ENCODE measurements at regions not wholly inside any gene's neighbourhood (a gene's known extent, or its start where the extent isn't known, plus 50 kb on each side); places are given as distances from the start of the nearest gene placed in this dataset.

DNA sequence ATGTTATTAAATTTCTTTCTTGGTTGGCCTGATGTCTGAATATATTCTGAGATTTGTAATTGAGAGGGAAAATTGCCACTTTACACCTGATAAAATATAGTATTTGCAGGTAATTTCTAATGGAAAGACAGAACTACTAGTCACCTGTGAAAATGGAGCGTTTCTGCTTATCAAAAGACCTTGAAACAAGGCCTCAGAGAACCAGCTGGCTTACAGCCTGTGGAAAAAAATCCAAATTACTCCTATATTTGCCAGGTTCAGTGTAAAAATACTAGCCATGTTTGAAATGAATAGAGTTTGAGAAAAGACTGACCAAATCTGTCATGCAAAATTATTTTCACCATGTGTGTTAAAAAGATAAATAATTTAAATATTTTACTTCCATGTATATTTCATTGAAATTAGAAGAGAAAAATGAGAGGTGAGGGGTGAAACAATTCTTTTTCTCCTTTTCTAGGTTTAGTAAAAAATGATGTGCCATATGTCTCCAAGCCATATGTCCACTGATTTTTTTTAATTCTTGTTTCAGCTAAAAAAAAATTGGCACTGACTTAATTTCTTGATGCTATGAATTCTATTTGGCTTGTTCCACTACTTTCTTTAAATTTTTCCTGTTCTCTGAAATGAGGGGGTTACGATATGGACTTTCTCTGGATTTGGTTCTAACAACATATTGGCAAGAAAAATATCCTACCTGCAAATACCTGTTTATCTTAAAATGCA lies 464.9 kb downstream of the GRXCR1 start:
- no peak for TF ChIP-seq CCAR2 (IDR thresholded peaks at IDR 0.05; ENCODE audit: low read depth, low read length)
- TF ChIP-seq POLR2A (conservative IDR thresholded peaks at IDR 0.05) = no peak
- TF ChIP-seq, protein P1, sequence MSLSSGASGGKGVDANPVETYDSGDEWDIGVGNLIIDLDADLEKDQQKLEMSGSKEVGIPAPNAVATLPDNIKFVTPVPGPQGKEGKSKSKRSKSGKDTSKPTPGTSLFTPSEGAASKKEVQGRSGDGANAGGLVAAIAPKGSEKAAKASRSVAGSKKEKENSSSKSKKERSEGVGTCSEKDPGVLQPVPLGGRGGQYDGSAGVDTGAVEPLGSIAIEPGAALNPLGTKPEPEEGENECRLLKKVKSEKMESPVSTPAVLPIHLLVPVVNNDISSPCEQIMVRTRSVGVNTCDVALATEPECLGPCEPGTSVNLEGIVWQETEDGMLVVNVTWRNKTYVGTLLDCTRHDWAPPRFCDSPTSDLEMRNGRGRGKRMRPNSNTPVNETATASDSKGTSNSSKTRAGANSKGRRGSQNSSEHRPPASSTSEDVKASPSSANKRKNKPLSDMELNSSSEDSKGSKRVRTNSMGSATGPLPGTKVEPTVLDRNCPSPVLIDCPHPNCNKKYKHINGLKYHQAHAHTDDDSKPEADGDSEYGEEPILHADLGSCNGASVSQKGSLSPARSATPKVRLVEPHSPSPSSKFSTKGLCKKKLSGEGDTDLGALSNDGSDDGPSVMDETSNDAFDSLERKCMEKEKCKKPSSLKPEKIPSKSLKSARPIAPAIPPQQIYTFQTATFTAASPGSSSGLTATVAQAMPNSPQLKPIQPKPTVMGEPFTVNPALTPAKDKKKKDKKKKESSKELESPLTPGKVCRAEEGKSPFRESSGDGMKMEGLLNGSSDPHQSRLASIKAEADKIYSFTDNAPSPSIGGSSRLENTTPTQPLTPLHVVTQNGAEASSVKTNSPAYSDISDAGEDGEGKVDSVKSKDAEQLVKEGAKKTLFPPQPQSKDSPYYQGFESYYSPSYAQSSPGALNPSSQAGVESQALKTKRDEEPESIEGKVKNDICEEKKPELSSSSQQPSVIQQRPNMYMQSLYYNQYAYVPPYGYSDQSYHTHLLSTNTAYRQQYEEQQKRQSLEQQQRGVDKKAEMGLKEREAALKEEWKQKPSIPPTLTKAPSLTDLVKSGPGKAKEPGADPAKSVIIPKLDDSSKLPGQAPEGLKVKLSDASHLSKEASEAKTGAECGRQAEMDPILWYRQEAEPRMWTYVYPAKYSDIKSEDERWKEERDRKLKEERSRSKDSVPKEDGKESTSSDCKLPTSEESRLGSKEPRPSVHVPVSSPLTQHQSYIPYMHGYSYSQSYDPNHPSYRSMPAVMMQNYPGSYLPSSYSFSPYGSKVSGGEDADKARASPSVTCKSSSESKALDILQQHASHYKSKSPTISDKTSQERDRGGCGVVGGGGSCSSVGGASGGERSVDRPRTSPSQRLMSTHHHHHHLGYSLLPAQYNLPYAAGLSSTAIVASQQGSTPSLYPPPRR (CRISPR knock-in tag; IDR thresholded peaks at IDR 0.05; ENCODE audit: borderline replicate concordance) = no peak
- TF ChIP-seq, protein P2, sequence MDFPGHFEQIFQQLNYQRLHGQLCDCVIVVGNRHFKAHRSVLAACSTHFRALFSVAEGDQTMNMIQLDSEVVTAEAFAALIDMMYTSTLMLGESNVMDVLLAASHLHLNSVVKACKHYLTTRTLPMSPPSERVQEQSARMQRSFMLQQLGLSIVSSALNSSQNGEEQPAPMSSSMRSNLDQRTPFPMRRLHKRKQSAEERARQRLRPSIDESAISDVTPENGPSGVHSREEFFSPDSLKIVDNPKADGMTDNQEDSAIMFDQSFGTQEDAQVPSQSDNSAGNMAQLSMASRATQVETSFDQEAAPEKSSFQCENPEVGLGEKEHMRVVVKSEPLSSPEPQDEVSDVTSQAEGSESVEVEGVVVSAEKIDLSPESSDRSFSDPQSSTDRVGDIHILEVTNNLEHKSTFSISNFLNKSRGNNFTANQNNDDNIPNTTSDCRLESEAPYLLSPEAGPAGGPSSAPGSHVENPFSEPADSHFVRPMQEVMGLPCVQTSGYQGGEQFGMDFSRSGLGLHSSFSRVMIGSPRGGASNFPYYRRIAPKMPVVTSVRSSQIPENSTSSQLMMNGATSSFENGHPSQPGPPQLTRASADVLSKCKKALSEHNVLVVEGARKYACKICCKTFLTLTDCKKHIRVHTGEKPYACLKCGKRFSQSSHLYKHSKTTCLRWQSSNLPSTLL (IDR thresholded peaks at IDR 0.05) = no peak
- TF ChIP-seq, protein P3, sequence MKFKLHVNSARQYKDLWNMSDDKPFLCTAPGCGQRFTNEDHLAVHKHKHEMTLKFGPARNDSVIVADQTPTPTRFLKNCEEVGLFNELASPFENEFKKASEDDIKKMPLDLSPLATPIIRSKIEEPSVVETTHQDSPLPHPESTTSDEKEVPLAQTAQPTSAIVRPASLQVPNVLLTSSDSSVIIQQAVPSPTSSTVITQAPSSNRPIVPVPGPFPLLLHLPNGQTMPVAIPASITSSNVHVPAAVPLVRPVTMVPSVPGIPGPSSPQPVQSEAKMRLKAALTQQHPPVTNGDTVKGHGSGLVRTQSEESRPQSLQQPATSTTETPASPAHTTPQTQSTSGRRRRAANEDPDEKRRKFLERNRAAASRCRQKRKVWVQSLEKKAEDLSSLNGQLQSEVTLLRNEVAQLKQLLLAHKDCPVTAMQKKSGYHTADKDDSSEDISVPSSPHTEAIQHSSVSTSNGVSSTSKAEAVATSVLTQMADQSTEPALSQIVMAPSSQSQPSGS (CRISPR knock-in tag; IDR thresholded peaks at IDR 0.05) = no peak
